ENCODE measurements at regions not wholly inside any gene's neighbourhood (a gene's known extent, or its start where the extent isn't known, plus 50 kb on each side); places are given as distances from the start of the nearest gene placed in this dataset.

DNA sequence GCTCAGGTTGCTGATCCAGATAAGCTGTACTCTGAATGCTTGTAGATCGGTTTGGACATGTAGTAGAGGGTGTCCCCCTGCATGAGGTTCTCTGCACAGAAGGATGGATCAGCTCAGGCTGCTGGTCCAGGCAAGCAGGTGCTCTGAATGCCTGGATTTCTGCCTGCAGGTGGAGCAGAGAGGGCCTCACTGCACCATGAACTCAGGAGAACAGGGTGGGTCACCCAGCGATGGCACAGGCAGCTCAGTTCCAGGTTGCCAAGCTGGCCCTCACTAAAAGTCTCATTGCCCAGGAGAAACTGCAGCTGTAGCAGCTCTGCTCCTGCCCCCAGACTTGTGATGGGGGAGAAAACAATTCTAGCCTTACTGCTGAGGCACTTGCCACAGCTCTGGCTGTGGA, 491.8 kb downstream of the XIRP2 start:
- TF ChIP-seq, protein P1, sequence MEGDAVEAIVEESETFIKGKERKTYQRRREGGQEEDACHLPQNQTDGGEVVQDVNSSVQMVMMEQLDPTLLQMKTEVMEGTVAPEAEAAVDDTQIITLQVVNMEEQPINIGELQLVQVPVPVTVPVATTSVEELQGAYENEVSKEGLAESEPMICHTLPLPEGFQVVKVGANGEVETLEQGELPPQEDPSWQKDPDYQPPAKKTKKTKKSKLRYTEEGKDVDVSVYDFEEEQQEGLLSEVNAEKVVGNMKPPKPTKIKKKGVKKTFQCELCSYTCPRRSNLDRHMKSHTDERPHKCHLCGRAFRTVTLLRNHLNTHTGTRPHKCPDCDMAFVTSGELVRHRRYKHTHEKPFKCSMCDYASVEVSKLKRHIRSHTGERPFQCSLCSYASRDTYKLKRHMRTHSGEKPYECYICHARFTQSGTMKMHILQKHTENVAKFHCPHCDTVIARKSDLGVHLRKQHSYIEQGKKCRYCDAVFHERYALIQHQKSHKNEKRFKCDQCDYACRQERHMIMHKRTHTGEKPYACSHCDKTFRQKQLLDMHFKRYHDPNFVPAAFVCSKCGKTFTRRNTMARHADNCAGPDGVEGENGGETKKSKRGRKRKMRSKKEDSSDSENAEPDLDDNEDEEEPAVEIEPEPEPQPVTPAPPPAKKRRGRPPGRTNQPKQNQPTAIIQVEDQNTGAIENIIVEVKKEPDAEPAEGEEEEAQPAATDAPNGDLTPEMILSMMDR (IDR thresholded peaks at IDR 0.05): no peak
- no peaks in the 10 kb centered on the region for H3K36me3 ChIP-seq
- H3K9me3 ChIP-seq: no peaks in the 10 kb centered on the region
- H3K27ac ChIP-seq: no peak overlapping the region
- H3K27me3 ChIP-seq: no peaks in the 10 kb centered on the region
- no peak for DNase-seq (ENCODE audit: low spot score)
- H3K4me1 ChIP-seq: no peaks in the 10 kb centered on the region
- H3K4me3 ChIP-seq: no peak overlapping the region

DNA sequence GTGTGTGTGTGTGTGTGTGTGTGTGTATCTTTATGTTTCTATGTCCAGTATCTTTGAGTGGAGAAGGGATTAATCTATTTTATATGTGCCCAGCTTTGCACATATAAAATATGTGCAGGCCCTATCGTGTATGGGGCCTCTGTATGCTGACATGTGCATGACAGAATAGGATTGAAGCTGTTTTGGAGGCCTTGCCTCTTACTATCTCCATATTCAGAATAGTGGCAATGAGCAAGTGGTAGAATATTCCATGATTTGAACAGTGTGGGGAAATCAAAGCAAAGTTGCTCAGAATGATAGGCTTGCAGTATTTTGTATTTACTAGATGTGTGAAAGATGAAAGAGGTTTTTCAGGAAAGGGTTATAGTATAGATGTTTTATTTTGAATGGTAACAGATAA, 480.8 kb downstream of the XIRP2 start:
- no peak overlapping the region for H3K27ac ChIP-seq
- DNase-seq (ENCODE audit: low spot score): no peak

DNA sequence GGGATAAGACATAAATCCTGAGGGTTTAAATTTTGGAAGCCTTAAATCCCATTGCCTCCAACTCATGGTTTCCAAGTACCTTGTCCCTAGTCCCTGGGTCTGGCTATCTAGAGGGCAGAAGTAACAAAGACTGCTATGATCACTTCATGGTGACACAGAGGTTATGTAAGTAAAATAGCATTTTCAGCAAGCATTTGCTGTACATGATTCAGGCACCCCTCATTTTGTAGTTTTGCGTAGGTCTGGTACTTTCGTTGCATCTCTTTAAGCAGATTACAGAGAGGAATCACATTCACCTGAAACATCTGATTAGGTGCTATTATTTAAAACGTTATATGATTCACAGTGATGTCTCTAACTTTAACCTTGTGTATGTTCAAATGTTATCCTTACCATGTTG, 480.1 kb downstream of the XIRP2 start:
- Histone ChIP-seq H3K36me3 (no peaks in the 10 kb centered on the region), H3K9me3 (no peaks in the 10 kb centered on the region), H3K4me1 (no peaks in the 10 kb centered on the region), H3K4me3 (no peak overlapping the region), H3K27ac (no peak overlapping the region), H3K27me3 (no peaks in the 10 kb centered on the region)
- DNase-seq (ENCODE audit: low spot score): no peak
- TF ChIP-seq, protein P1 (IDR thresholded peaks at IDR 0.05): no peak

More for the DNA sequence above, 480.8 kb downstream of the XIRP2 start:
- no peaks in the 10 kb centered on the region for H3K36me3 ChIP-seq
- H3K9me3 ChIP-seq: no peaks in the 10 kb centered on the region
- TF ChIP-seq, protein P1 (IDR thresholded peaks at IDR 0.05): no peak
- H3K27me3 ChIP-seq: no peaks in the 10 kb centered on the region
- H3K4me1 ChIP-seq: no peaks in the 10 kb centered on the region
- no peak overlapping the region for H3K4me3 ChIP-seq

DNA sequence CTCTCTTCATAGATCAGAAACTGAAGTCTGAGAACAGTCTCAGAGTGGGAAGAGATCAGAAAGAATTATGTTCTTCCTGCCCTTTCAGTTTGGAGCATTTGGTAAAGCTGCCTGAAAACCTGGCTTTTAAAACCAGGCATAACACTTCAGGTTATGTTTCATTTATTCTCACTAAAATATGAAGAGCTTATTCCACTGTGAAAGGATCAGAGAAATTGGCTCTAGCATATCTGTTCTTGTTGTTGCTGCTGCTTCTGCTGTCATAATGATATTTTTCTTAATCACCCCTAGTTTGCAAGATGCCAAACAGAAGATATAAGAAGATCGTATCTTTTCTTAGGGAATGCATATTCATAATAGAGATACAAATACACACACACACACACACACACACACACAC, 476.9 kb downstream of the XIRP2 start:
- TF ChIP-seq, protein P1 (IDR thresholded peaks at IDR 0.05): no peak
- no peaks in the 10 kb centered on the region for H3K9me3 ChIP-seq
- no peaks in the 10 kb centered on the region for H3K36me3 ChIP-seq
- no peak for DNase-seq (ENCODE audit: low spot score)
- no peaks in the 10 kb centered on the region for H3K4me1 ChIP-seq
- no peak overlapping the region for H3K4me3 ChIP-seq
- H3K27ac ChIP-seq: no peak overlapping the region
- no peaks in the 10 kb centered on the region for H3K27me3 ChIP-seq

DNA sequence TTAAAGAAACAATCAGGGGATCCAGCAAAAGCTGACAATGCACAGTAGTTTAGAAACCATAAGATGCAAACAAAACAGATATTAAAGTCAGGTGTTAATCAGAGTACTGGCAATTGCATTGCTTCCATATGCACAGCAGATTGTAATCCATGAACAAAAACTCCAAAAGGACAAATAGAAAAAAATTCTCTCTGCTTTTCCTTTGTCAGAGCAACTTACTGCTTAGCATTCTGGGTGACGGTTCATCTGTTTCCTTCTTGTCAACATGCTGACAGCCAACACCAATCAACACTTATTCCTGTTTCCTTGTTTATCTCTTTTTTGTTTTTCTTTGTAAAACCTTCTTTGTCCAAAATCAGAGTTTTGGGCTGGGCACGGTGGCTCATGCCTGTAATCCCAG, 473.1 kb downstream of the XIRP2 start:
- Histone ChIP-seq H3K9me3 (no peaks in the 10 kb centered on the region), H3K4me1 (no peaks in the 10 kb centered on the region), H3K27me3 (no peaks in the 10 kb centered on the region), H3K27ac (no peak overlapping the region), H3K4me3 (no peak overlapping the region), H3K36me3 (no peaks in the 10 kb centered on the region)
- DNase-seq (ENCODE audit: low spot score): no peak
- TF ChIP-seq, protein P1 (IDR thresholded peaks at IDR 0.05): no peak

DNA sequence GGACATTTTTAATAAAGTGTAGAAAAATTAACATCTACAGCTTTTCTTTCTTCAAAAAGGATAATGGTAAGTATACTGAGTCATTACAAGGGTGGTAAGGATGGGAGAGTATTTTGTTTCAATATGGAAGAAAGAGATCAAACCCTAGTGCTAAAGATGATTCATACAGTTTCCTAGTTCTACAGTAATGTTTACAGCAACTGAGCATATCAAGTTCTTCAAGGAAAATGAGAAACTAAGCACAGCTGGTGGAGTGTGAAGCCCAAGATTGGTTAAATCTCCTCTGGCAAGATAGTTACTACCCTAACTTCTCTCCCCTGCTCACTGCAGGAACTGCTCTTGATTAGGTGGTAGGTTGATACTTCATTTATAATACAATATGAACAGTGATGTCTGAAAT, 467.5 kb downstream of the XIRP2 start:
- H3K27me3 ChIP-seq: no peaks in the 10 kb centered on the region
- TF ChIP-seq, protein P1 (IDR thresholded peaks at IDR 0.05): no peak
- no peak overlapping the region for H3K4me3 ChIP-seq
- no peaks in the 10 kb centered on the region for H3K9me3 ChIP-seq
- H3K4me1 ChIP-seq: no peaks in the 10 kb centered on the region
- no peak overlapping the region for H3K27ac ChIP-seq
- H3K36me3 ChIP-seq: no peaks in the 10 kb centered on the region
- DNase-seq (ENCODE audit: low spot score): no peak
